Right ventricle myocardium superior (tissue), 1 donor: ENCODE measurements at regions not wholly inside any gene's neighbourhood (a gene's known extent, or its start where the extent isn't known, plus 50 kb on each side); places are given as distances from the start of the nearest gene placed in this dataset.

Experiments
- ATAC-seq: fragments of 200-7000 bp; cut with Tn5 transposase; one replicate; pipeline ENCODE4 v1.9.1; 2020; ENCODE audit warnings: mild to moderate bottlenecking; ENCODE audit not compliant: poor library complexity
- DNase-seq: peaks from one replicate; pipeline ENCODE4 v3.0.0-alpha.2; 2020
- intact Hi-C: fragments of 100-400 bp; cut with DNase I; formaldehyde crosslinking; loops from one replicate; pipeline ENCODE4 v1.11.2; 2022
- donor health status: DM: no; HTN: yes; CAD: no; lungs with severe emphysema.

DNA sequence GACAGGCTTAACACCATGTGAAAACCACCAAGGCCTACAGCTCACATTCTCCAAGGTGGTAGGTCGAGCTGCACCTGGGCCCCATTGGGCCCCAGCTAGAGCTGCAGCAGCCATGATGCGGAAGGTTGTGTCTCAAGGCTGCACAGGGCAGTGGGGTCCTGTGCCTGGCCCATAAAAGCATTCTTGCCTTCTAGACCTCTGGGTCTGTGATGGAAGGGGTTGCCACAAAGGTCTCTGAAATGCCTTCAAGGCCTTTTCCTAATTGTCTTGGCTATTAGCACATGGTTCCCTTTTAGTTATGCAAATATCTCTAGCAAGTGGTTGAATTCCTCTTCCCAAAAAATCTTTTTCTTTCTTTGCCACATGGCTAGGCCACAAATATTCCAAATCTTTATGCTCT, 52.5 kb upstream of the C11orf58 start:
- no peak for ATAC-seq
- intact Hi-C loops, result no loop called here
- DNase-seq, result no peak

DNA sequence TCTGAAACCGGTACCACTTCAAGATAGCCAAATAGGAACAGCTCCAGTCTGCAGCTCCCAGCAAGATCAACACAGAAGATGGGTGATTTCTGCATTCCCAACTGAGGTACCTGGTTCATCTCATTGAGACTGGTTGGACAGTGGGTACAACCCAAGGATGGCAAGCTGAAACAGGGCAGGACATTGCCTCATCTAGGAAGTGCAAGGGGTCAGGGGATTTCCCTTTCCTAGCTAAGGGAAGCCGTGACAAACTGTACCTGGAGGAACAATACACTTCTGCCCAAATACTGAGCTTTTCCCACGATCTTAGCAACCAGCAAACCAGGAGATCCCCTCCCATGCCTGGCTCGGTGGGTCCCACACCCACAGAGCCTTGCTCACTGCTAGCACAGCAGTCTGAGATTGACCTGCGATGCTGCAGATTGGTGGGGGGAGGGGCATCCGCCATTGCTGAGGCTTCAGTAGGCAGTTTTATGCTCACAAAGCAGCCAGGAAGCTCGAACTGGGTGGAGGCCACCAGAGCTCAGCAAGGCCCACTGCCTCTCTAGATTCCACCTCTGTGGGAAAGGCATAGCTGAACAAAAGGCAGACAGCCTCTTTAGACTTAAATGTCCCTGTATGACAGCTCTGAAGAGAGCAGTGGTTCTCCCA, 59.9 kb upstream of the C11orf58 start:
- no peak for ATAC-seq
- intact Hi-C loops, result no loop called here
- DNase-seq, result no peak

DNA sequence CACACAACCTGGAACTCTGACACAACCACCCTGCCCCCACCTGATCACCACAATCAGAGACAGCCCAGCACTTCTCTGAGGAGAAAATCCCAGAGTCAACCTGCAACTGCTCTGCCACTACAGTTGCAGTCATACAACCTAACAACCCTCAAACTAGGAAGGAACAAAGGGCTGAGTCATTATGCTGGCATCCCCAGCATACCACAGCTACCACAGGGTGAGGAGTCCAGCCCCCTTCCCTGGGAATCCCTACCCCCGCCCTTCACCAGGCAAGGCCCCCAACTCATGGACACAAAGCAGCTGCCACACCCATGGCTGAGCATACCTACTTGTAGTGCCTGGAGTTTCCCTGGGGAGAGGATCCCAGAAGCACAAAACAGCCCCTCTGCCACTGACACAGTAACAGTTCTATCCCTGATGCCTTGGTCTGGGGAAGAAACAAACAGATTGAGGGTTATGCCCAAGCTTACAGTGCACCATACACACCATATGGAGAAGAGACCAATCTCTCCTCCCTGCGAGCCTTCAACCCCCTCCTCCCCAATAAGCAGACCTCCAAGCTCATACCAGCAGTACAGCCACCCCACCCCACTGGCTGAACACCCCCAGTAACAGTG, 68.5 kb upstream of the C11orf58 start:
- ATAC-seq, result no peak
- no peak for DNase-seq
- intact Hi-C loops, result no loop called here

DNA sequence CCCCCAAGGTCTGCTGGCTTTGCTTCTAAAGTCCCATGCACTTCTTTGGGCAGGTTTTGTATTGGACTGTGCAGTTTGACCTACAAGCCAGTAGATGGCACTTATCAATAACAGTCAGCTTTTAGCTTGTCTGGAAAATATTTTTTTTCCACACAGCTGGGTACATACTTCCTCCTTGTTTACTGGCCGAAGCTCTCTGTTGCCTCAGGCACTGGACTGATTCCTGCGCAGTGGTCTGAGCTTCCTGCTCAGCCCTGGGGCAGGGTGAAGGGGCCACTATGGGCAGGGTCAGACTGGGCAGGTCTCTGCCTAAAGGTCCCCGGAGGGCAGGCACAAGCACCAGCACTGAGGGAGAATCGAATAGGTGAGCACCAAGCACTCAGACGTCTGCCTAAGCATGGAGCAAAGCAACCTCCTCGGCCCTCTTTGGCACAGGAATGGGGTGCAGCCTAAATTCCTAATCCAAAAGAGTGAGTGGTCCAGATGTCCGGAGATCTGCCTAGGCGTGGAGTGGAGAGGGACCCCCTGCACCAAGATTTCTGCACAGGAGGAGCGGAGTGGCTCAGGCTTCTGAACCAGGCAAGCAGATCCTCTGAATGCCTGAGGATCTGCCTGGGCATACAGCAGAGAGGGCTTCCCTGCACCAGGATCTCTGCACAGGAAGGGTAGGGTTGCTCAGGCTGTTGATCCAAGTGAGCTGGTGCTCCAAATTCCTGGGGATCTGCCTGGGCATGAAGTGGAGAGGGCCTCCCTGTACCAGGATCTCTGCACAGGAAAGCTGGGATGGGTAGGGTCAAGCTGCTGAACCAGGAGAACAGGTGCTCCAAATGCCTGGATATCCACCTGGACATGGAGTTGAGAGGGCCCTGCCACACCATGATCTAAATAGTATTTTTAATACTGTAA, 105.9 kb upstream of the C11orf58 start:
- DNase-seq (no peak), ATAC-seq (no peak)
- intact Hi-C loops, result no loop called here

DNA sequence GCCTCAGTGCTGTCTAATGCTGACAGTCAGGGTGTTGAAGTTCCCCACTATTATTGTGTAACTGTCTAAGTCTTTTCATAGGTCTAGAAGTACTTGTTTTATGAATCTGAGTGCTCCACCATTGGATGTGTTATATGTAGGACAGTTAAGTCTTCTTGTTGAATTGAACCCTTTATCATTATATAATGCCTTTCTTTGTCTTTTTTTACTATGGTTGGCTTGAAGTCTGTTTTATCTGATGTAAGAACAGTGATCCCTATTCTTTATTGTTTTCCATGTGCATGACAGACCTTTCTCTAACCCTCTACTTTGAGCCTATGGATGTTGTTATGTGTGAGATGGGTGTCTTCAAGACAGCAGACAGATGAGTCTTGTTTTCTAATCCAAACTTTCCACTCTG, 107.8 kb upstream of the C11orf58 start:
- DNase-seq (no peak), ATAC-seq (no peak)
- intact Hi-C loops, result no loop called here

DNA sequence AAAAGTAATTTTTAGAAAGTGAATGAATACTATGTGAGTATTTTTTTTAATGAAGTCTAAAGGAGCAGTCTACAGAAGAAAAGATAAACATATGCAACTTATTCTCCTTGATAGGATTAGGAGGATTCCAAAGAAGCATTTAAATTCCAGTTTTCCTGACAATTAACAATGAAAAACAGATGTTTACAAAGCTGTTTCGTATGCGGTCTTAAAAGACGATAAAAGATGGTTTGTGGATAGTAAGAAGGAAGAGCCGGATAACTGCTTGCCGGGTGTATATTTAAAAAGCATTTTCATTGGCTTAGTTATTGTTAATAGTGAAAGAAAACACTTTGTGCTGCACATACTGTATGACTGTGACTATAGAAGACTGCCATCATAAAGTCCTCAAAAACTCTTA, 120.0 kb upstream of the C11orf58 start:
- DNase-seq (no peak), ATAC-seq (no peak)
- intact Hi-C loops, result loop anchor here (10.0 kb wide), 2 partner anchors 784 to 974 kb away; no protein-coding TSS in a partner anchor

DNA sequence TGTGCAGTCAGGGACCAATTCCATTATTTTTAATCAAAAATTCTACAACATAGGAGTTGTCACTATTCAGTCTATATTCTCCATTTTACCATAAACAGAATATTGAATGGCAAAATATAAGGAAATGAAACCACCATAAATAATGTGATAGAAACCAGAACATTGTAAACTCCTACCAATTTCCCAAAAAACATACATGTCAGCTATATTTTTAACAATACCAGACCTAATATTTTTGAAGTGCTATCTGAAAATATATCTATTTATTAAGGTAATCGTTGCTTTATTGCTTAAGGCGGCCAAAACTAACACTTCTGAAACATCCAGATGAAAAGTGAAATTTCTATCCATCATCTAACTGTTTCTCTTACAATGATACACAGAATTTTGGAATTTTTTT, 123.0 kb upstream of the C11orf58 start:
- DNase-seq, result no peak
- no peak for ATAC-seq
- intact Hi-C loops, result loop anchor here (10.0 kb wide), 2 partner anchors 781 to 971 kb away; no protein-coding TSS in a partner anchor

DNA sequence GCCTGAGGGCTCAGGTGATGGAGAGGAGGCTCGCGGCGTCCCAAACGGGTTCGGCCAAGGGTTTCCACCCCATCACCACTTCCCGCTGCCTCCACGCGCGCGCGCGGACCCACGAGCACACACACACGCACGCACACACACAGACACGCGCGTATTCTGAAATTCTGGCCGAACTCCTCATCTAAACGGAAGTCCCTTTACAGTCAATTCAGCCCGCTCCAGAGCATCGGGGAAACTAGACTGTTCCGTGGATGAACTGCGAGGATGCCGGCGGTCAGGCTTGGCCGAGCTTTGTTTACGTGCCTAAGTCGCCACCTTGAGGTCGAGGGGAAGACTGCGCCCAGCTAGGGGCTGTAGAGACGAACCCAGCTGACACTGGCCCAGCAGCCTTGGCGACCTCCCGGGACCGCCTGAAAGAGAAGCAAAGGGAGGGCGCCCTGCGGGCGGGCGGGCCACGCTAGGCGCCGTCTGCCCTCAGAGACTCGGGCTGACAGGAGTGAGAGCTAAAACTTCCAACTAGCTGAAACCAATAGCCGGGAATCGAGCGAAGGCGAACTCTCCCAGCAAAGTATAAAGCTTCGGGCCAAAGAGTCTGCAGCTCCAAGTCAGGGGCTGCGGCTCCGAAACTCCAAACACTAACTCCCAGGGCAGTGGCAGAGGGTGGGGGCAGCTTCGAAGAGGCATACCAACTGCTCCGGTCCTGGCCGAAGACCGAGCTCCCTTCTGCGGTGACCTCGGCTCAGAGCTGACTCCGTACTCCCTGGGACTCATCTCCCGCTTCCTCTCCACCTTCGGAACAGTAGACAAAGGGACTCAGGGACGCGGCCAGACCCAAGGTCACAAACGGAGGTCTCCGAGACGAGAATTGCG, 124.7 kb upstream of the C11orf58 start:
- intact Hi-C loops, result loop anchor here (10.0 kb wide), 2 partner anchors 779 to 969 kb away; no protein-coding TSS in a partner anchor

DNA sequence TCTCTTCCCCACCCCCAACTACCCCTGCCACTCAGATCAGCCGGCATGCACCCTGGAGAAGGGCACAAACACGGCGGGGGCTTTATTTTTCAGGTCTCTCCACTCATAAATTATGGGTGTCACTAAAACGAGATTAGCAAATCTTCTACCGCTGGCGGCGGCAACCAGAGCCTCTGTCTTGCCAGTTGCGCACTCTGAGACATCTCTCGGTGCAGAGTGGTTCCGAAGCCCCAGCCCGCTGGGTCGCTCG, 125.3 kb upstream of the C11orf58 start:
- intact Hi-C loops, result loop anchor here (10.0 kb wide), 2 partner anchors 778 to 968 kb away; no protein-coding TSS in a partner anchor
- ATAC-seq (no peak), DNase-seq (no peak)

More for the DNA sequence above, 124.7 kb upstream of the C11orf58 start:
- DNase-seq (peak; percentile 94), ATAC-seq (peak; percentile 98)

DNA sequence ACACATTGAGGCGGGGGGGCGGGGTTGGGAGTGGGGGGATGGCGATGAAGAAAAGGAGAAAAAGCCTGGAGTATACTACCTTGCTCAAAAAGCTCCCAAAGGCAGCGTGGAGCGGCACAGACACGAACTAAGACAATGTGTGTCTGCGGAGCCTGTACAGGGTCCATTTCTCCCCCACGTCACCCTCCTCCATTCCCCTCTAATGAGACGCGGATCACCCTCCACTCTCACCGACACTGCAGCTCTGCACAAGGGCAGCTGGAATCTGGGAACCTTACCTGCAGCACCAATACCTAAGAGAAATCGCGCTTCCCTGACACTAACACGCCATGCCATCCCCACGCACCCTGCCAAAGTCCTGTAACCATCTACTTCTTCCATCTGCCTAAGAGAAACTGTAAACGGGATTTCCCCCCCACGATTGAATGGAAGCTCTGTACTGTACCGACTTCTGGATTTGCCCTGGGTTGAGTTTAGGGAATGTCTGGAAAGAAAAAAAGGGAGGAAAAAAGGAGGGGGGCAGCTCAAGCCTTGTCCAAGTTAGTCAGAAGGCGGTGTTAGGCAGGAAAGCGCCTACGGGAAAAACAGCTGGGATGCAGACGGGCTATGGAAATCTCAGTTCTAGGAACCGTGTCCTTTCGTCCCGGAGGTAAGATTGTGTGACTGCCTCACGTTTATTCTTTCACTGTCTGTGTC, 125.7 kb upstream of the C11orf58 start:
- intact Hi-C loops, result loop anchor here (10.0 kb wide), 2 partner anchors 778 to 968 kb away; no protein-coding TSS in a partner anchor
- no peak for DNase-seq
- ATAC-seq, result peak; percentile 40

DNA sequence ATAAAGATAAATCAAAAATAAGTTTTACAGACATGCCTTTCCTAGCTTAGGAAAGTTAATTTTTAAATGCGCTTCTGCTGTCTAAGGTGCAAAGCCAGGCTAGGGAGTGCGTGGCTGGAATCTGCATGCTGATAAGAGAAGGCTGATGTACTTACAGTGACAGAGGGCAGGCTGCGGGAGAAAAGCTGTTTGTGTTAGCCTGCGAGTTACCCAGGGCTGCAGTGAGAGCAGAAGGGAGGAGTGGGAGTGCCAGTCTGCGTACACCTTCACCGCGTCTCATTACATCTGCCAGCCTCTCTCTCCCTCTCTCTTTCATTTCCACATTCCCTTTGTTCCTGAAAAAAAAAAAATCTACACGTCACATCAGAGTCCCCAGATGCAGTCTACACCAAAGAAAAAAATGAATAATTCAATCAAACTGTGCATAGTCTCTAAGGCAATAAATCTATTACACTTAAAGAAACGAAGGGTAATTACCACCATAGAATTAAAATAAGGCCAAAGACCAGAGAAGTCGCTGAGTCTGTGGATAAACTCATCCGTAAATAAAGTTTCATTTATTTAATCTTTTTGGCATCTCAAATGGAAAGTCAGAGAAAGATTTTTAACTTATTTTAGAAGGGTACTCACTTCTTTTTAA, 126.4 kb upstream of the C11orf58 start:
- intact Hi-C loops, result loop anchor here (10.0 kb wide), 2 partner anchors 777 to 967 kb away; no protein-coding TSS in a partner anchor
- DNase-seq, result no peak

DNA sequence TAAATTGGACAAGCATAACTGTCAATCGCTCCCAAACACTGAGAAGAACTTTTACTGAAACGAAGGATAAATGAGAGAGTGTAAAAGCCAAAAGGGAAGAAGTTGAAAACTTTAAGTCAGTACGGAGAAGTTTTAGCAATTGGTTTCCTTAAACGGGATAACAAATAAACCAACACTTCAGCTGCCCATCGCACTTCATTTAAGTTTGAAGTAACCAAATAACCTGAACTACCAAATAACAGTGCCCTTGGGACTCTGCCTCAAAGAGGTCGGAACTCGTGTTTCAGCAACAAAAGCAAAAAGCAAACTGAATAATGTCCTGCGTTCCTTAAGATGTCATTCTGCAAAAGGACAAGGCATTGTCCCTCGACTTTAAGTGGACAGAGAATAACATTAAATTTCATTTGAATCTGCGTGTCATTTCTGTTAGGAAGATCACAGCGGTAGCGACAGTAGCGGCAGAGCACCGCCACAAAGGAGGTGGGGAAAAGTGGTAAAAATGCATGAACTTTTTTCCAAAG, 127.0 kb upstream of the C11orf58 start:
- ATAC-seq, result no peak
- intact Hi-C loops, result loop anchor here (10.0 kb wide), 2 partner anchors 777 to 967 kb away; no protein-coding TSS in a partner anchor
- DNase-seq, result no peak

More for the DNA sequence above, 126.4 kb upstream of the C11orf58 start:
- no peak for ATAC-seq

DNA sequence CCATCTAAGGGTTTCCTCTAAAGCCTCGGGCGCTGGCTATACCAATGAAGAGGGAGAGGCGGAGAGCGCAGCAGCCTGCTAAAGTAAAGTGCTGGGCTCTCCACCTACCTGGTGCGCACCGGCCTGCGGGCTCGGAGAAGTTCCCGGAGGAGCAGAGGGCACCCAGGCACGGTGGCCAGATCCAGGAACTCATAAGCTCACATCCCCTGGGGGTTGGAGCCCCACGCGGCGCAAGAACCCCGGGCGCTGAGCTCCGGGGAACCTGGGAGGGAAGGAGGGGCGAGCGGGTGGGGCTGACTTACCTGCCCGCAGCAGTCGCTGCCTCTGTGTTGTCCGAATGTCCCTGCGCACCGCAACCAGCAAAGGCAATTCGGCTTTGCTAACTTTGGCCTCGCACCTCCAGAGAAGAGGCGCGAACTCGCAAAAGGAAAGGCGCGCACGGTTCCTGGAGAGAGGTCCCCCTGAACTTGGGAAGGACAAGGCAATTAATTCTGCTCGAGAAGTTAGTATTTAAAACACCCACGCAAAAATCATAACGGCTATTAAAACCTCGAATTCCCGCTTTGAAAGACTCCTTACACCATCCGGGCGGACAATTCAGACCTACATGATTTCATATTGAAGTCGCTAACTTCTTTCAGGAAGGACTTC, 127.6 kb upstream of the C11orf58 start:
- DNase-seq (no peak), ATAC-seq (no peak)
- intact Hi-C loops, result loop anchor here (10.0 kb wide), 2 partner anchors 776 to 966 kb away; no protein-coding TSS in a partner anchor

DNA sequence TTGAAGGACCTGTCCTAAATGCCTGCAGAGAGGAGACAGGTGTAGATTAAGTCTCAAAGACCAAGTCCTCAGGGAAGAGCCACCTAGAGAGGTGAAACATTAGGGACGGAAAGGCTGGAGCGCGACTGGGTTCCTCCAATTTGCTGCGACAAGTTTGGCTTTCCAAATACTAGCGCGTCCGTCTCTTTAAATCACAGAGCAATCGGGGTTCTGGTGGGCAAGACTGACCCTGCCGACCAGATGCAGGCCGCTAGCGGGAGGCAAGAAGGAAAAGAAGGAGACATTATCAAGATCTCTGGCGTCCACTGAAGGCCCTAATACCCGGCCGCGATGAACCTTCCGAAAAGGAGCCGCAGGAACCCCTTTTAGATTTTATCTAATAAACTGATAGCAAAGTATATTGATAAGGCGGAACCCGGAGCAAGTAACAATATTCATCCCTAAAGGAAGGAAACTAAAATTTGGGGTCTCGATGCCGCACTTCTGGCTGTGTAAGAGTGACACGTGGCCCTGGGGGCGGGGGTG, 128.2 kb upstream of the C11orf58 start:
- intact Hi-C loops, result loop anchor here (10.0 kb wide), 2 partner anchors 775 to 965 kb away; no protein-coding TSS in a partner anchor
- DNase-seq (no peak), ATAC-seq (no peak)

DNA sequence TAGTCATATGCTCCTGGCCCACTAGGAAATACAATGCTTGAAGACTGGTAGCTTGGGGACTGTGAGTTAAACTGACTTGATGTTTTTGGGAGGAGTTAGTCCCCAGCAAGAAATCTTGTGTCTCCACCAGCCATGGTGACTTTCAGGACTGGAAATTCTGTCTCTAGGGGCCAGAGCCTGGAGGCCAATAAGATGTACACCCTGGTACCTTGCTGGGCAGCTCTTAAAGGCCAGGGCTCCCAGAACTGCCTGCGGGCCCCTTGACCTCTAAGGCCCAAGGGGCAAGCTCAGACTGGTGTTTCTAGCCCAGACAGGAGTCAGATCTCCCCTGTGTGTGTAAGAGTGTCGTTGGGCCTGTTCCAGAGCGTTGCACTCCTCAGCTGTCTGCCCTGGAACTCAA, 128.7 kb upstream of the C11orf58 start:
- intact Hi-C loops, result loop anchor here (5.0 to 10.0 kb wide), 3 partner anchors 417 to 965 kb away; no protein-coding TSS in a partner anchor
- DNase-seq, result no peak
- ATAC-seq, result no peak
